Epithelial cell of esophagus (primary cell): ENCODE measurements at regions not wholly inside any gene's neighbourhood (a gene's known extent, or its start where the extent isn't known, plus 50 kb on each side); places are given as distances from the start of the nearest gene placed in this dataset.

Experiments
- DNase-seq: peaks from one replicate; pipeline ENCODE4 v3.0.0; 2010; ENCODE audit warnings: low read depth
- H3K4me3 ChIP-seq: 2 replicates; pipeline ENCODE4 v1.5.1; 2011; ENCODE audit warnings: mild to moderate bottlenecking, low read length, control low read depth
- TF ChIP-seq, protein P1 (sequence below): IDR thresholded peaks from 2 replicates; pipeline ENCODE4 v1.5.1; 2011; ENCODE audit warnings: low read depth, mild to moderate bottlenecking, low read length, control low read depth, inconsistent platforms; ENCODE audit not compliant: insufficient read depth; ENCODE audit errors: missing control alignments

DNA sequence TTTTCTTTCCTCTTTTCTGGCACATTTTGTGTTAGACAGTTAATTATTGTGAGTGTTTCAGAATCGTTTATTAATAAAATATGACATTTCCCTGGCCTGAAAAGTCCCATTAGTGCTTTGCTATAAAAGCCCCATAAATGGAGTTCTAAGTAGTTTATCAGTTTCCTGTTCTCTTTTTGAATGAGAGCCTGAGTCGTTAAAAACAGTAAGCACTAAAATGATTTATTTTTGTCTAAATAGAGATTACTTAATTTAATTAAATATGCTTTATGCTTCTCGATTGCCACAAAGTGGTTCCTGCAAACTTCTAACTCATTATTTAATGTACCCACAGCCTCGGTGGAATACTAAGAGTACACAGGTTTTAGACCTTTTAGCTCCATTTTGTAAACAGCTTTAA, 577.9 kb downstream of the C6orf118 start:
- TF ChIP-seq, protein P1, sequence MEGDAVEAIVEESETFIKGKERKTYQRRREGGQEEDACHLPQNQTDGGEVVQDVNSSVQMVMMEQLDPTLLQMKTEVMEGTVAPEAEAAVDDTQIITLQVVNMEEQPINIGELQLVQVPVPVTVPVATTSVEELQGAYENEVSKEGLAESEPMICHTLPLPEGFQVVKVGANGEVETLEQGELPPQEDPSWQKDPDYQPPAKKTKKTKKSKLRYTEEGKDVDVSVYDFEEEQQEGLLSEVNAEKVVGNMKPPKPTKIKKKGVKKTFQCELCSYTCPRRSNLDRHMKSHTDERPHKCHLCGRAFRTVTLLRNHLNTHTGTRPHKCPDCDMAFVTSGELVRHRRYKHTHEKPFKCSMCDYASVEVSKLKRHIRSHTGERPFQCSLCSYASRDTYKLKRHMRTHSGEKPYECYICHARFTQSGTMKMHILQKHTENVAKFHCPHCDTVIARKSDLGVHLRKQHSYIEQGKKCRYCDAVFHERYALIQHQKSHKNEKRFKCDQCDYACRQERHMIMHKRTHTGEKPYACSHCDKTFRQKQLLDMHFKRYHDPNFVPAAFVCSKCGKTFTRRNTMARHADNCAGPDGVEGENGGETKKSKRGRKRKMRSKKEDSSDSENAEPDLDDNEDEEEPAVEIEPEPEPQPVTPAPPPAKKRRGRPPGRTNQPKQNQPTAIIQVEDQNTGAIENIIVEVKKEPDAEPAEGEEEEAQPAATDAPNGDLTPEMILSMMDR = no peak
- H3K4me3 ChIP-seq = no peak overlapping the region

DNA sequence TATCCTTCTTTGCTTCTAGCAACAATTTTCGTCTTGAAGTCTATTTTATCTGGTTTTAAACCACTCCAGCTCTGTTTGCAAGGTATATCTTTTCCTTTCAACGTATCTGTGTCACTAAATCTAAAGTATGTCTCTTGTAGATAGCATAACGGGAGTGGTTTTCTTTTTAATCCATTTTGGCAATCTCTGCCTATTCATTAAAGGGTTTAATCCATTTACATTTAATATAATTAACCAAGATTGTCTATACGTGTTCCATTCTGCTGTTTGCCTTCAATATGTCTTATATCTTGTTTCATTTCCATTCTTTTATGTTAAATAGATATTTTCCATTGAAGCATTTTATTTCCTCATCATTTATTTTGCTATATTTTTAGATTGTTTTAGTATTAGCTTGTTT, 587.9 kb downstream of the C6orf118 start:
- no peak overlapping the region for H3K4me3 ChIP-seq
- TF ChIP-seq, protein P1 = no peak
- no peak for DNase-seq

More for the DNA sequence above, 577.9 kb downstream of the C6orf118 start:
- no peak for DNase-seq

DNA sequence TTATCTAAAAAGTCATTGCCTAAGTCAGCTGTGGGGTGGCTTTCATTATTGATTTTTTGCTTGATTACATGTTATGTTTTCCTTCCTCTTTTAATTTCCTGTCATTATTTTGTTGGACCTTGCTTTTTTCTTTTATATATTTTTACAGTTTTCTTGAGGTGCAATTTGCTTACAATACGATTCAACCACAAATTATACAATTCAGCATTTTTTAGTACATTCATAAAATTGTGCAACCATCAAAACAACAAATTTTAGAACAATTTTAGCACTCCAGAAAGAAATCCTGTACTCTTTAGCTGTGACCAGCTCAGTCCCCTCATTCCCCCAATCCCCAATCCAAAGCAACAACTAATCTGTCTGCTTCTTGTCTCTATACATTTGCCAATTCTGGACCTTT, 608.9 kb downstream of the C6orf118 start:
- TF ChIP-seq, protein P1 = no peak

DNA sequence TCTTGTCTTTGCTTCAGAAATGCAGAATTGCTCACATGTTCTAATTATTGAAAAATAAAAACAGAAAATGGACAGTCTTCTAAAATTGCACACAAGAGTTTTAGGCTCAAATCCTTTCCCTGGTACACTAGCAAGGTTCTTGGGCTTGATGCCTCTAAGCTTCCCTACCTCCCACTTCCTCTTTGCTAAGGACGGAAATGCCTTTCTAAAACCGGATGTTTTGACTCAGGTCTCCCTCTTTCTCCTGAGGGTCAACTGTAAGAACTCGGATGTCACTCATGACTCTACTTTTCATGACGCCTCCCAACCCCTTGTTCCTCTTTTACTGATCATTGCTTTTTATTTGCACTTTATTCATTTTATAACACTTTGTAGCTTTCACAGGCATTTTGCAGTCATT, 613.5 kb downstream of the C6orf118 start:
- no peak overlapping the region for H3K4me3 ChIP-seq
- no peak for DNase-seq
- TF ChIP-seq, protein P1 = no peak

More for the DNA sequence above, 608.9 kb downstream of the C6orf118 start:
- DNase-seq = no peak
- no peak overlapping the region for H3K4me3 ChIP-seq

DNA sequence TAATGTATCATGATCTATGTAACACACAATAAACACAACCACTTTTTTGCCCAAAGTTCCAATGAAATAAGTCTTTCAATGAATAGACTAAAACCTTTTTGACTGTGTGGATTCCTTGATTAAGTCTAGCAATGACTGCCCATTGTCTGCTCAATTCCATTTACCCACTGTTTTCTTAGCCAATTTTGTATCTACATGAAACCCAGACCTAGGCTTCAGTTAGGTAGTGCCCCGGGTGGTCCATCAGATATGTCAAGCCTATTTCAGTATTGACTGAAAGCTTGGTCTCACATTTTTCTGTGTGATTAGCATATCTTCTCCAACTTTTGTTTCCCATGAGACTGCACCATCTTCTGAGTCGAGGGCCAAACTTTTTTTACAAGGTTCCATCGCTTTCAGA, 615.0 kb downstream of the C6orf118 start:
- DNase-seq = no peak
- TF ChIP-seq, protein P1 = no peak

DNA sequence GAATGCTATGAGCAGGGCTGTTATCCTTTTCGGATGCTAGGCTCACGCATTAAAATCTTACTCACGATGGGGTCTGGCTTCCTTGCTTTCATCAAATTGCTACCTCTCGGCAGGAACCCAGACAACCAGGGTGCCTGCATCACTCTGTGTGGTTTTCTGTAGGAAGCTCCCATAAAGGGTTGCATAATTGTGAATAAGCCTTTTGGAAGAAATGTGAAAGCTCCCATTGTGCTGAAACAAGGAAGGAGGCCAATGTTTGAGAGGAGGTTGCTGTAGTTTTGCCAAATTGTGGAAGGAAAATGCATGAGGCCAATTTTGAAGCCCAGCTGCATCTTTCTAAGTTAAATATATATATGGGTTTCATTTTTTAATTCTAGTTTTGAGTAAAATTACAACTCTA, 615.5 kb downstream of the C6orf118 start:
- no peak for DNase-seq
- TF ChIP-seq, protein P1 = no peak

More for the DNA sequence above, 615.0 kb downstream of the C6orf118 start:
- no peak overlapping the region for H3K4me3 ChIP-seq

DNA sequence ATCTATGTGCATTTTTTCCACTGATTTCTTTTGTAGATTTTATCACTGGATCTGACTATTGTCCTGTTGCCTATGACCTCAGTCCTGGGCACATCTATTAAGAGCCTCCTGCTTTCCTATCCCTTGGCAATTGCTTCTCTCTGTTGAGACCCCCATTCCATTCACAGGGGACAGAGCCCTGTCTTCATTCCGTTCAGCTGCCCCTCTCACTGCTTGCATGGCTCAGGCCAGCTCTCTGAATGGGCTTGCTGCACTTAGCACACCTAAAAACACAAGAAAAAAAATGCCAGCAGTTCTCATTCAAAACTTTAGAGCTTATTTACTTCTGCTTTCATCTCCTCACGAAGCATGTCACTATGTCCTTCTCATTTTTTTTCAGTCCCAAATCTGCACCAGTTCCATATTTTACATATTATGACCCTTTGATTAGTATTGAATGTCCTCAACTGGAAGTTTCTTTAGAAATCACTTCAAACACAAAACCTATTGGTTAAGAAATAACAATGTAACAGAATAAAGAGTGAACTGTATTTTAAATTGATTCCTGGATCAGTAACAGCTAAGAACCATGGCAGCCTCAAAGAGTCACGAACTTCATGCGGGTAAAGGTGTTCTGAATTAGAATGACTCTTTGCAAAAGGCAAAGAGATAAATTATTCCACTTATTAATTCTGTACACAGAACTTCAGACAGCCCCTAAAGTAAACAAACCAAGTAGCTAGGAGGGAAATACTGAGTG, 616.5 kb downstream of the C6orf118 start:
- DNase-seq = no peak
- TF ChIP-seq, protein P1 = no peak

More for the DNA sequence above, 615.5 kb downstream of the C6orf118 start:
- no peak overlapping the region for H3K4me3 ChIP-seq

More for the DNA sequence above, 616.5 kb downstream of the C6orf118 start:
- no peak overlapping the region for H3K4me3 ChIP-seq
